ENCODE measurements at regions not wholly inside any gene's neighbourhood (a gene's known extent, or its start where the extent isn't known, plus 50 kb on each side); places are given as distances from the start of the nearest gene placed in this dataset.

DNA sequence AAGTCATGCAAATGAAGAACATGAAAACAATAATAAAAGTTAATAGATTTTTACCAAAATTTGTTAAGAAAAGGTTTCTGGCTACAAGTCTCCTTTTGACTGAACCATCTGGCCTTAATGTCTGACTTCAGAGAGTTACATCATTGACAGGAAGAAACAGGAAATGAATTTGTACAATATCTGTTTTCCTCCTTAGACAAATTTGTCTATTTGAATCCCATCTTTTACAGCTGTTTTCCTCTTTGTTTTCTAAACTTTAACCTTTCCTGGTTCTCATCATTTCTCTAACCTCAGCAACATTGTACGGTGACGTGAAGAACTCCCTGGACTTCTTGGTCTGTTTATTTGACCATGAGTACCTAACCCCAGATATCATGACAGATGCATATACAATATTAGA, 567.5 kb upstream of the RIOK2 start:
- TF ChIP-seq POLR2A (IDR thresholded peaks at IDR 0.05; ENCODE audit: low read depth) (no peak), EP300 (IDR thresholded peaks at IDR 0.05) (no peak), POLR2AphosphoS5 (IDR thresholded peaks at IDR 0.05) (no peak)
- TF ChIP-seq, protein P1, sequence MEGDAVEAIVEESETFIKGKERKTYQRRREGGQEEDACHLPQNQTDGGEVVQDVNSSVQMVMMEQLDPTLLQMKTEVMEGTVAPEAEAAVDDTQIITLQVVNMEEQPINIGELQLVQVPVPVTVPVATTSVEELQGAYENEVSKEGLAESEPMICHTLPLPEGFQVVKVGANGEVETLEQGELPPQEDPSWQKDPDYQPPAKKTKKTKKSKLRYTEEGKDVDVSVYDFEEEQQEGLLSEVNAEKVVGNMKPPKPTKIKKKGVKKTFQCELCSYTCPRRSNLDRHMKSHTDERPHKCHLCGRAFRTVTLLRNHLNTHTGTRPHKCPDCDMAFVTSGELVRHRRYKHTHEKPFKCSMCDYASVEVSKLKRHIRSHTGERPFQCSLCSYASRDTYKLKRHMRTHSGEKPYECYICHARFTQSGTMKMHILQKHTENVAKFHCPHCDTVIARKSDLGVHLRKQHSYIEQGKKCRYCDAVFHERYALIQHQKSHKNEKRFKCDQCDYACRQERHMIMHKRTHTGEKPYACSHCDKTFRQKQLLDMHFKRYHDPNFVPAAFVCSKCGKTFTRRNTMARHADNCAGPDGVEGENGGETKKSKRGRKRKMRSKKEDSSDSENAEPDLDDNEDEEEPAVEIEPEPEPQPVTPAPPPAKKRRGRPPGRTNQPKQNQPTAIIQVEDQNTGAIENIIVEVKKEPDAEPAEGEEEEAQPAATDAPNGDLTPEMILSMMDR (IDR thresholded peaks at IDR 0.05) = no peak
